CD4-positive, alpha-beta T cell treated with Interleukin-1 beta for 1 hour (primary cell): ENCODE measurements at regions not wholly inside any gene's neighbourhood (a gene's known extent, or its start where the extent isn't known, plus 50 kb on each side); places are given as distances from the start of the nearest gene placed in this dataset.

Experiments
- DNase-seq, 2 donors: peaks; one replicate each; pipeline ENCODE4 v3.0.0-alpha.2; 2020 to 2022

DNA sequence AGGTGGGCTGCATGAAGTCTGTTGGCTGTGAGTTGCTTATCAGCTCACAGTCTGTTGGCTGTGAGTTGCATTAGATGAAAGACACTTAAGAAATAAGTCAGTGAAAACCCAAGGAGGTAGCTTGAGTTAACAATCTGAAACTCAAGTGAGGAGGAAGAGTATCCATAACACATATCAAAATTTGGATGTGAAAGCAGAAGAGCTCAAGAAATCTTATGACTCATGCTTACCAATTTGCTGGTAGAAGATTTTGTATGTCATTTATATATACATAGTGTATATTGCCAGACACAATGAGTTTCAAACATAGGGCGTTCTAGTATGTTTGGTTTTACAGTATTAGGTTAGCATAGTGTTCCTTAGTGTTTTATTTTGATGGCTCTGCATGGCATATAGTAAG is 107.4 kb downstream of the DDIT4L start:
- no peak for DNase-seq

DNA sequence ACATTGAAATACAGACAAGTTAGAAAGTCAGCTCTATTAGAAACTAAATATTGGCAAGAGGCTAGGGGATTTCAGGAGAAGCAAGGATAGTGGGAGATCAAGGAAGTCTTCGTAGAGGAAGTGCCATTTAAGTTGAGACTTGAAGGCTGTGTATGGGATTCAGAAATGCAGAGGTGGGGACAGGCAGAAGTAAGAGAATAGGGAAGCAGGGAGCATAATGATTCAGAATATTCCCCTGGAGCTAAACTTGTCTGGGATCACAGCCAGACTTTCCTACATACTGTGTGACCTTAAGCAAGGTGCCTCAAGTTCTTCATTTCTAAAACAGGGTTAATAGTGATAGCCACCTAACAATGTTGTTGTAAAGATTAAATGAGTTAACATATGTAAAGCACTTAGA is 108.8 kb downstream of the DDIT4L start:
- DNase-seq = no peak

DNA sequence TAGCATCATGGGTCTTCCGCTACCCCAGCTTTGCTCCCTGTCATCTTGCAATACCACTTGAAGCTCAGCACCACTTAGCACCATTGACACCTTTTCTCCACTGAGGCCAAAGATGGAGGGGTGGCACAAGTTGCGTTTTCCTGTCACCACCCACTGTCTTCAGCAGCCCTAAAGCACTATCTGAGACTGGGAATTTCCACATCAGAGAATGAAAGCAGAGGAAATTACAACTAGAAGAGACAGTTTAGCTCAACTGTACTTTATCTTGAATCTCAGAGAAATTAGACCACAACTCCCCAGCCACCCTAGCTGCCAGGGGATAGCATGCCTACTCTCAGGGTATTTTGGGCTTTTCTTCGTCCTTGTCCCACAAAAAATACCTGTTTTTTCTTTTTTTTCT is 111.0 kb downstream of the DDIT4L start:
- peak; percentile 1 to 23 for DNase-seq

DNA sequence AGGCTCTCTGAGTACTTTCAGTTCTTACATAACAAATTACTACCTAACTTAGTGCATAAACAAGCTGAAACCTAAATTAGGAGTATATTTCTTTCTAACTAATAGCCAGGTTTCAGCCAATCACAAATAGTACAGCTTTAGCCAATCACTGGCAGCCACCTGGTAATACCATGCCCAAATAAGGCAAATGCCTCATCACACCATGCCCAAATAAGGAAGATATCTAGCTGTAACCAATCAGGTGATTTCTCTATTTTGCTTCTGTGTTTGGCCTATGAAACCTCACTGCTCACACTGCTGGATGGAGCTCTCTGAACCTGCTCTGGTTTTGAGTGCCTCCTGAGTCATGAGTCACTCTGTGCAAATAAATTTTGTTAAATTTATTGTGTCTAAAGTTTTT is 113.5 kb downstream of the DDIT4L start:
- DNase-seq = no peak

DNA sequence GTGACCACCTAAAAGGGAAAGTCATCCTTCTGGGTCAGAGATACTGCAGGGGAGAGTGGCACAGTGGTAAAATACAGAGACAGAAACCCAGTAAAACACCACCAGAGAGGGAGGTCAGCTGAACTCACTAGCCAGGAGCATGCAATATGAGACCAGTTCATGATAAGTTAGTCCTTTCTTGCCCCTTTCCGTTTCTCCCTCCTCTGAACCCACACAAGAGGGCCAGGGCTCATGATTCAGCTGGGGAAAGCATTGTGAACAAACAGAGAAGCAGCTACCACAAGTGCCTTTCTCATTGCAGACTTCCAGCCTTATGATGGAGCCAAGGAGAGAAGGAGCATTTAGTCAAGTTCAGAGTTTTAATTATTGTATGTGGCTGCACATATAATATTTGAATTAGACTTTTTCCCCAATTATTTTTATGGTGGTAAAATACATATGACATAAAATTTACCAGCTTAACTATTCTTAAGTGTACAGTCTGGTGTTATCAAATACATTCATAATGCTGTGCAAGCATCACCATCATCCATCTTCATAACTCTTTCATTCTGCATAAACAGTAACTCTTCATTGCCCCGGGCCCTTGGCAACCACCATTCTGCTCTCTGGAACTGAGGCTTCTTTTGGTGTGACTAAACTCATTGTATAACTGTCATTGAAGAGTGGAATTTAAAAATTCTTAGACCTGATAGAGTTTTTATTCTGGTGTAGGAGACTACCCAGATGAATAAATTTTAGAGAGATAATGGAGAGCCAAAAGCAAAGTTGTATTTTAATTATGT is 114.6 kb downstream of the DDIT4L start:
- no peak for DNase-seq

DNA sequence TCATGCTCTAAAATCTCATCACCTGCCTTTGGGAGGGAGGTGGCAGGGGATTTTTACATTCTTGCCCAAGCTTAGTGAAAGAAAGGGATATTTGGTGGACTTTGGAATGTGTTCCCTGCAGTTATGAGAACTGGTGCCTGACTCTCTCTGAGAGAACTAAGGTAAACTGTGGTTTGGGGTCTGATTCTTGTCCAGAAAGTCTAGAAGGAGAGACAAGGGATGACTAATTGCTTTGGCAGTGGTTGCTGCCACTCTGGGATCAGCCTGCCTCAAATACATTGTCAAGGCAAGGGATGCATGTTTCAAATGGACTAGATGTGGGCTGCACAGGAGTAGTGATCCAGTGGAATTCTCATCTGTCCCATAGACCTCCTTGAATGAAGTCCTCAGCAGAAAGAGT is 115.2 kb downstream of the DDIT4L start:
- DNase-seq = no peak

DNA sequence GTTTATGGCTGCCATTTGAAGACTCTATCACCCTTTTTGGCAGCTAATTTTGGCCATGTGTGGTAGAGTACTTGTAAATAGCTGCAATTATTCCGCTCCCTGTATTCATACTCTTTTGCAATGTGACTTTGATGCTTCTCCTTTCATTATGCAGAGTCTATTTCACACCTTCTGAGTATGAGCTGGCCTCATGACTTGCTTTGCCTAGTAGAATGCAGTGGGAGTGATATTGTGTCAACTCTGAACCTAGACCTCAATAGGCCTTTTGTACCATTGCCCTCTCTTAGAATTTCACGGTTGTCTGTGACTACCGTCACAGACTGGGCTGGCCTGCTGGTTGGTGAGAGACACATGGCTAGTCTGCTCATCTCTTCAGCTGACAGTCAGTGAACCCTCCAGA is 118.8 kb downstream of the DDIT4L start:
- no peak for DNase-seq

DNA sequence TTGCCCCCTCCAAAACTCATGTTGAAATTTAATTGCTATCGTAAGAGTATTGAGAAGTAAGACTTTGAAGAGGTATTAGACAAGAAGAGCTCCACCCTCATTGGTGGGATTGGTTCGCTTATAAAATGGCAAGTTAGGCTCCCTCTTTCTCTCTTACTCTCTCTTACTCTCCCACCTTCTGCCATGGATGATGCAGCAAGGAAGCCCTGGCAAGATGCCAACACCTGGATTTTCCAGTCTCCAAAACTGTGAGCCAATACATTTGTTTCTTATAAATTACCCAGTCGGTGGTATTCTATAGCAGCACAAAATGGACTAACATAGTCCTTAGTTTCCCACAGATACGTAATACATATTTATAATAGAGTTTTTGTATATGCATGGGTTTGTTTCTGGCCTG is 119.4 kb downstream of the DDIT4L start:
- DNase-seq = no peak

DNA sequence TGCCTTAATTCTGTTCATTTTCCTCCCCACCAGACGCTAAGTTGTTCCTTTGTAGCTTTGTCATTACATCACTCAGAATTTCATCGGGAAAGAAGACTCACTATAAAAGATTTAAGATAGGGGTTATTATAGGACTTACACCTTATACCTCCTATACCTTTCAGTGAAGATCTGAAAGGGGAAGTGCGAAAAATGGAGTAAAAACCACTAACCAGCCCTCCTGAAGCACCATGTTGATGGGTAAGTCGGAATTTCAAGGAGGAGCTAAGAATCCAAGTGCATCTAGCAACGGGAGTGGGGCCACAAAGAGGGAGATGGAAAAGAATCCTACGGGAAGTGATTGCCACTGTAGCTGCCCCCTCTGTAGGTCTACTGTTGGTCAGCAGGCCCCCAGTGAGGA is 119.1 kb upstream of the H2AZ1 start:
- DNase-seq = no peak

DNA sequence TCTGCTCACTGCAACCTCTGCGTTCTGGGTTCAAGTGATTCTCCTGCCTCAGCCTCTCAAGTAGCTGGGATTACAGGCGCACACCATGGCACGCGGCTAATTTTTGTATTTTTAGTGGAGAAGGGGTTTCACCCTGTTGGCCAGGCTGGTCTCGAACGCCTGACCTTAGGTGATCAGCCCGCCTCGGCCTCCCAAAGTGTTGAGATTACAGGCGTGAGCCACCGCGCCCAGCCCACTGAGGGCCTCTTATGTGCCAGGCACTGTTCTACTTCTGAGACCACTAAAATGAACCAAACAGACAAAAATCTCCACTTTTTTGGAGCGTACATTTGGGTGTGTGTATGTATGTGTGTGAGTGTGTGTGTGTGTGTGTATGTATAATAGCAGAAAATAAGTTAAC is 117.2 kb upstream of the H2AZ1 start:
- DNase-seq = no peak

DNA sequence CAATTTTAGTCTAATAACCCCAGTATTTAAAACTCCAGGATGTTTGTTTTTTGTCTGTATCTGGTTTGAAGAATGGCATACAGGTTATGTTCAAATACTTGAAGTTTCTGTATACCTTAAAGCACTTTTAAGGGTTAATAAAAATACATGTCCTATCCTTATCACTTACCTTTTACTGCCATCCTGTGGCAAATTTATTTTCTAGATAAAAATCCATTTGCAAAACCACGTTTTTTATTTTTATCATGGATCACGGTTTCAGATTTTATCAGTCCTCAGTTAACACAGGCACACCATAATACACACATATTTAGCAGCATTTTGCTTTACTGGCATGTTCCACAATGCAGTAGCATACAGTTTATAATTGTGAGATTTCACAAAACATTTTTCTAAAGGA is 113.3 kb upstream of the H2AZ1 start:
- peak in 1 of 2 donors; percentile 17 for DNase-seq

DNA sequence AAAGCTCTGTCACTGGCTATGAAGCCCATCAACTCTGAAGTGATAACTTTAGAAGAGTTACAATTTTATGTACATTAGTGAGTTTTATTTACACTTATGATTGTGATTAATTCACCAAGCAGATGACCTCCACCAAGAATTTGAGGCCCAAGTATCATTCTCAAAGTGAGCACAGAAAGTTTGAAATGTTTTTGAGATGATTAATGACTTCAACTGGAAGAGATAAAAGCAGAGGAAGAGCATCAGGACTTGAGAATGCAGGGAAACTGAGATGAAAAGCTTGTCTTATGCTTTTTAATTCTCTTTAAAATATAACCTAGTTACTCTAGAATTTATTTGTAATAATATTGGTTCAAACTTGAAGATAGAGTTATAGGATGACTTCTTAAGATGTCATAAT is 112.8 kb upstream of the H2AZ1 start:
- DNase-seq = no peak

DNA sequence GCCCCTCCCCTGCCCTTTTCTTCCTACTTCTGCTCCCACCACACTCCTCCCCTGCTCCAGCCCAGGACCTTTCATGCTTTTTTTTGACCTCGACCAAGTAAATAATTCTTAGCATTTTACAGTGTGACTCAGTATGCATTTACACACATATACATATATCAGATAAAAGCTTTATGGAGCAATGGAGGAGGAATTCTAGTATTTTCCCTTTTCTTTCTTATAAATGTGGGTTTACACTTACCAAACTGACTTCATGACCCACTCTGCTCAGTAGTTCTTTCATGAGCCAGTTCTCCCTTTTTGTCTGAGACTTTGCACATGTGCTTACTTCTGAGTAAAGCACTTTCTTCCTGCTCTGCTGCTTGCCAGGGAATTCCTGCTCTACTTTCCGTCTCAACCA is 111.8 kb upstream of the H2AZ1 start:
- DNase-seq = no peak

DNA sequence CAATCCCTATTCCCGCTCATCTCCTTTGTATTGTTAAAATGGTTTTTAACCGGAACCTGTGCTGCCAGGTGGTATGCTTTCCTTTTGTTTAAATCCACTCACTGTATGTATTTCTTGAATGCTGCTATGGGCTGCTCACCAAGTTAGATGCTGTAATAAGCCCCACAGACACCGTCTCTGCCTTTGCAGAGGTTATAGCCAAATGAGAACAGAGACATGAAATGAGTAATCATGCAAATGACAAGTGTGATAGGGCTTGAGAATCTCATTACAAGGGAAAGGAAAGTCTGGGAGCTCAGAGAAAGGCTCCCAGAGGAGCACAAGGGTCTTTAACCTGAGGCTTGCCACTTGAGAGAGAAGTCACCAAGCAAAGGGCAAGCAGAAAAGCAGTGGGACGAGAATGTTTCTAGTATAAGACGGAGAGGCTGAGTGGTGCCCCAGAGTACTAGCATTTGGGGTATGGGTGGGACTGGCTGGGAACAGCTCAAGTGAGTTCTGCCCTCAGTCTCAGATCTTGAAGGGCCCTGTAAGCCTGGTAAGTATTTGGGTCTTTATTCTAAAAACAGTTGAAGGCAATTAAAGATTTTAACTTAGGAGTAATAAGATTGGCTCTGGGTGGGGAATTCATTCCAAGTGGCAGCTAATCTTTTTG is 110.8 kb upstream of the H2AZ1 start:
- no peak for DNase-seq

DNA sequence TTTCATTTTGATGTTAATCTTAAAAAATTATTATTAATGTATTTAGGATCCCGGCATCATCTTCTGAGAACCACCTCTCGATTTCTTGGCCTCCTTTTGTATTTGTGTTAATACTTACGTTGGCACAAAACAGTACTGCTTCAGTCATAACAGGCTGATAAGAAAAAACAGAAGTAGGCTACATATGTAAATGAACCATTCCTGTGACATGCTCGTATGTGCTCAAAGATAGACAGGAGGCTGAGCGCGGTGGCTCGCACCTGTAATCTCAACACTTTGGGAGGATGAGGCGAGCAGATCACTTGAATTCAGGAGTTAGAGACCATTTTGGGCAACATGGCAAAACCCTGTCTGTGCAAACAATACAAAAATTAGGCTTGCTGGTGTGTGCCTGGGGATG is 109.4 kb upstream of the H2AZ1 start:
- DNase-seq = no peak

DNA sequence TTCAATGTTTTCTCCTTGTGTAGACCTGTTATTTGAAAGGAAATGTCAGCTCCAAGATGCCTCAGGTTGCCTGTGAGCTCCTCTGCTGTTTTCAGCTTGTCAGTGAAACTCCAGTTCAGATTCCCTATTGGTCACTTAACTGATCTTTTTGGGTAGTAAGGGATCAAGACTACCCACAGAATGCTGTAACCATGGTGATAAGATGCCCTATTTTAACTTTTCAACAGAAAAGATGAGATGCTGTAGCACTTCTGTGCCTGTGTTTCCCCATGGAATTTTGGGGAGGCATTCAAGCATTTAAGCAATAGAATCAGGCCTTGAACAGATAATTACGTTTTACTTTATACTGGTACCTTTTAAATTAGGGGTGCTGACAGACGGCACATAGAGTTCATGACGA is 106.6 kb upstream of the H2AZ1 start:
- no peak for DNase-seq

DNA sequence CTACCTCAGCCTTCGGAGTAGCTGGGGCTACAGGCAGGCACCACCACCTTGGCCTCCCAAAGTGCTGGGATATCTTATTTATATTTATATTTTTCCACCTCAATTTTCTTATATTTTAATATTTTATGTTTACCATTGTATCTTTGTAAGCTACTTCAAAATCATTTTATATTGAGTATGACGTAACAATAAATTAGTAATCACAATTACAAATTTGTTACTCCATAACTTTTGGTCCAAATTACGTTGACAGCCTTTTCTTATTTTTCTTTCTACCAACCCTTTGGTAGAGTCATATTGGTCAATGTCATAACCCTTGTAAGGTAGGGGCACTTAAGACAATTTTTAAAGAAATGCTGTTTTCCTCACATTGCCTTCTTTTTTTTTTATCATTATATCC is 104.0 kb upstream of the H2AZ1 start:
- DNase-seq = no peak

DNA sequence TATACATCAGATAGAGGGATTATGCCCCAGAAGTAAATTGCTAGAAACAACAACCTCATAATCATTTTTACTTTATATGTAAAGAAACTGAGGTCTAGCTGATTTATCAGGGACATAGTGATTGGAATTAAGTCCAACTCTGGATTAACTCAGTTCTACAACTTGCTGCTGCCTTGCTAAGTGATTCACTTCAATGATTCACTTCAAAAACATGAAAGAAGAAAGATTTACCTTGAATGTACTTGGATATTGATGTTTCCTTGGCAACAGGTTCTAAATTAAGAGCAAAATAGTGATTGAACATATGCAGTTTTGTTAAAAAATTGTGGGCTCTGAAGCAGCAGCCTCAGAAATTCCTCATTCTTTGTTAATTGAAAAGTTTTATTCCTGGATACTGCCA is 99.8 kb upstream of the H2AZ1 start:
- no peak for DNase-seq

DNA sequence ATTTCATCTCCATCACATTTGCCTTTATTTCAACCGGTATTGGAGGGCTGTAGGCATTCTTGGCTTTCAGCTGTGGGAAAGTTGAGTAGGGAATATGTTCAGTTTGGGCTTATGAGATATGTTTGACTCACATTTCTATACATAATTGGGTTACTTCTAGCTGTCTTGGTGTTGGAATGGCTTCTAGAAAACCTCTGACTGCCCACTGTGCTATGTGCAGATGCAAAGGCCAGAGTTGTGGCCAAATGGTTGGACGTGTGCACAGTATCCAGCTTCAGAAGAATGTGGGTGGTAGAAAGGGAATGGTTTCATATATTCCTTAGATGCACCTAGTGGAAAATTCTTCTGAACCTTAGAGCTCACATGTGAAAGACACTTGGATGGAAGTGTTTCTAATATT is 92.6 kb upstream of the H2AZ1 start:
- DNase-seq = no peak

DNA sequence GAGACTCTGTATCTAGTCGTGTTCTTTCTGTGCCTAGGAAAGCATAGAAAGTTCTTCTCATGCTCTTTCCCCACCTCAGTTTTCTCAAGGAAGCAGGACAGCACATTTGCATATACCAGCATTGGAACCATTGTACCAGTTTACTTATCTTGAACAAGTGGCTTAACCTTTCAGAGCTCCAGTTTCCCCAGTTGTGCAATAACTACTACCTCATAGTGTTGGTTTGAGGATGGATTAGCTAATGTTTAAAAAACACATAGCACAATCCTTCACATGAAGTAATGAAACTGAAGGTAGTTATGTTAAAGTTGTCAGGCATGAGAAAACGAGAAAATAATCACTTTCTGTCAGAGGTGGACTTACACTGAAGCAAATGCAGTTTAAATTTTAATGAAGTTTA is 92.2 kb upstream of the H2AZ1 start:
- DNase-seq = no peak

DNA sequence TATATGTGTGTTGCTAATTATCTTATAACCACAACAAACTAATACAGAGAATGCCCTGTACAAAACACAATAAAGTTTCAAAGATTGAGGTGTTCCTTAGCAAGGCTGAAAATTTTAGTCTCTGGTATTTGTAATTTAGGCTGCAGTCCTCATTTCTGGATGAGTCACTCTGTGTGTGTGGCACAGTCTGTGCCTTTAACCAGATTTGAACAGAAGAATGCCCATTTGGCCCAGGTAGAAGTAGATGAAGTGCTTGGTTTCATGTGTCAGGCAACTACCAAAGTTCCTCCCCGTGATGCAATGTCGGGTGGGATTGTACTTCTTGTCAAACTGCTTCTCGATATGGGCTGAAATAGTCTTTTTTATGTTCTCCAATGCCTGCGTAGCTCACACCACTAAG is 91.6 kb upstream of the H2AZ1 start:
- no peak for DNase-seq

DNA sequence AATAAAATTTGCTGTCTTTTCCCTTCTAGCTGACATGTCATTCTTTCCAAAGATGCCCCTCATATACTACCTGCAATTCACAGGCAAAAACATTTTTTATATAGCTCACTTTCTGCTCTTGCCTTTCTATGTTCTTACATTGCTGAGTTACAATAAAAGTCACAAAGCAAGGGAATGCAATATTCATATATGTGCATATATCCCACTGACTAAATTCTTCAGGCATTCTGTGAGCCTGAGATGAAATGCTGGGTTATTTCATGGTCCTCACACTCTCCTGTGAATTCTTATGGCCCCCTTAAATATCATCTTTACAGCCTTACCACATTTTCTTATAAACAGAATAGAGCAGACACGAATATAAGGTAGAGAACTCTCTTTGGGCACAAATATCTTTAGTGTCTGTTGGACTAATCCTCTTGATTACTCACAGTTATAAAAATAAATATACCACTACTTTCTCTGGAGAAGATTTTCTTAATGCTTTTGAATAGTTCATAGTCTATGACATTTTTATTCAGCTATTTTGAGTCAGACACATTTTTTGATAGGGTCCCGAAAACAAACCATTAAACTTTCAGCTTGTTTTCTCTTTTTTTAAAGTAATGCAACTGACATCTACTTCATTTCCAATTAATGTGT is 84.1 kb upstream of the H2AZ1 start:
- DNase-seq = no peak

DNA sequence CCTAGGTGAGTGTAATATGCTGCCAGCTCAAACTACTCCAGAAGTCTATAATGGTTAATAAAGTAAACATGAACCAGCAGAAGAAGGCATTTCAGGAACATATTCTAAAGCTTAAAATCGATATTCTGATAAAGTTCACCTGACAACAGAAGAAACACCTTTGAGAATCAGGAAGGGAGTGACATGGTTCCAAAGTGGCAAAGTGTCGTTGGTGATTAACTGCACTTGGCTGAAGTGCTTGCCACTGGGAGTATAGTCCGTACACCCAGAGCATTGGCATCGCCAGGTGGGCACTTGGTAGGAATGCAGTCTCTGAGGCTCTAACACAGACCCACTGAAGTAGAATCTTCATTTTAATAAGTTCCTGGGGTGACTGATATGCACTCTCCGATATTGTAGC is 76.0 kb upstream of the H2AZ1 start:
- no peak for DNase-seq

DNA sequence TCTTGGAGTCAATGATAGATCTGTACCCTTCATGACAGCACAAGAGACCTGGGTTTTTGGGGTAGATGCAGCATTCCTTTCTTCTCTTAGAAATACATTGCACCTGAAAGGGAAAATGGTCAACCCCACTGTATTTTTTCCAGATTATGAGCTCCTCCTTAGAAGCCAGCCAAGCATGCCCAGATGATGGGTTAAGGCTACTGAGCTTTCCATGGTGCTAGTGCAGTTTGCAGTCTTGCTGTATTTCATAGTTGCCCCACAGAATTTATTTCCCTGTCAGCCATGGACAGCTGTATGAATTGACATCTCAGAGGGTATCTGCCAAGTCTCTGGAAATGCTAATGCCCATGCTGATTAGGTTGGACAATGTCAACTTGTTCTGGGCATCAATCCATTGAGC is 73.7 kb upstream of the H2AZ1 start:
- DNase-seq = no peak
